Stomach (tissue), 8 donors: ENCODE measurements at regions not wholly inside any gene's neighbourhood (a gene's known extent, or its start where the extent isn't known, plus 50 kb on each side); places are given as distances from the start of the nearest gene placed in this dataset.

Source experiments
- DNase-seq, 2 donors: peaks; one replicate each; pipeline versions ENCODE4 v3.0.0 to v3.0.0-alpha.2; 2013 to 2019
- H3K27ac ChIP-seq, 5 donors: fragments of 200-600 bp in 4 of 5; sonication (generic) in 4 of 5; one replicate each; pipeline ENCODE4 v1.5.1; 2013 to 2019; ENCODE audit warnings: mild to moderate bottlenecking in 1 of 5, moderate library complexity in 1 of 5
- H3K27me3 ChIP-seq, 3 donors: fragments of 200-600 bp; sonication (generic); one replicate each; pipeline ENCODE4 v1.5.1; 2017 to 2019; ENCODE audit warnings: mixed run types in 1 of 3
- H3K36me3 ChIP-seq, 4 donors: fragments of 200-600 bp; sonication (generic); 1 replicate in 3 of 4; 2 replicates in 1 of 4; pipeline ENCODE4 v1.5.1; 2016 to 2019
- H3K4me1 ChIP-seq, 4 donors: fragments of 200-600 bp; sonication (generic); one replicate each; pipeline ENCODE4 v1.5.1; 2016 to 2019
- H3K4me3 ChIP-seq, 4 donors: fragments of 200-600 bp; sonication (generic) in 3 of 4; one replicate each; pipeline ENCODE4 v1.5.1; 2016 to 2019; ENCODE audit warnings: mild to moderate bottlenecking in 1 of 4
- H3K9me3 ChIP-seq, 4 donors: fragments of 200-600 bp; sonication (generic); one replicate each; pipeline ENCODE4 v1.5.1; 2016 to 2019
- CTCF ChIP-seq, 7 experiments: fragments of 450-650 bp in 4 of 7; fragments of 200-600 bp in 3 of 7; sonication (generic) in 3 of 7; IDR thresholded peaks; one replicate each; pipeline ENCODE4 v1.5.1; 2016 to 2019; ENCODE audit warnings: antibody characterized with exemption in 7 of 7, control low read depth in 2 of 7, mild to moderate bottlenecking in 1 of 7
- EP300 ChIP-seq: sonication (generic); formaldehyde crosslinking; IDR thresholded peaks from one replicate; pipeline ENCODE4 v1.6.1; 2017; ENCODE audit warnings: antibody characterized with exemption
- POLR2A ChIP-seq, 4 donors: fragments of 450-650 bp; IDR thresholded peaks; one replicate each; pipeline ENCODE4 v1.6.1; 2016; ENCODE audit warnings: antibody characterized with exemption in 4 of 4, control low read depth in 2 of 4, mild to moderate bottlenecking in 1 of 4, moderate library complexity in 1 of 4
- POLR2AphosphoS5 ChIP-seq, 3 donors: sonication (generic); formaldehyde crosslinking; IDR thresholded peaks; one replicate each; pipeline ENCODE4 v1.6.1; 2016; ENCODE audit warnings: antibody characterized with exemption in 3 of 3
- WGBS, 5 donors: extraction: QIAGEN DNeasy Blood & Tissue Kit in 3 of 5; methylation state at CpG; one replicate each; pipeline versions ENCODE4 v1.1.5 to v1.1.7; 2013 to 2018; 5-methylcytosine and 5-hydroxymethylcytosine counted together
- intact Hi-C: fragments of 100-400 bp; cut with DNase I; formaldehyde crosslinking; loops from one replicate; pipeline ENCODE4 v1.15.1; 2023; ENCODE audit warnings: low total_unique reads
- donor health status: healthy with polysubstance abuse.
- donor health status: Bipolar disorder and iron deficiency.
- donor health status: healthy.

DNA sequence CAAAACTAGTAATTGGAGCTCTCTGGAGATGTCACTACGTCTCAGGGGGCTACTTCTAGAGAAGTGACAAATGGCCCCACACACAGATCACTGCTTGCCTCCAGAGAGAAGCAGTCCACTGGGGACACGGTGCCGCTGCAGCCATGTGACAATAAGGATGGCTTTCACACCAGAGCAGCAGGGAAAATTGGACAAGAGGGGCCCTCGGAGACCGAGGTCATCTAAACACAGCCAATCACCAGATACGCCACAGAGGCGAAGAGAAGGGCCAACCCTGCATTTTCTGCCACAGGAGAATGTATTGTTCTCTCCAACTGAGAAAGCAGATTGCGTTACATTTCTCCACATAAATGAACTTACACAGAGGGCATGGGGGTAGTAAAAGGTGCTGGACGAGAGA, 51.2 kb upstream of the TIAM1 start:
- no peaks in the 10 kb centered on the region for H3K4me1 ChIP-seq

GRCh38 chr21:31394309-31394708, 50.2 kb upstream of the TIAM1 start:
- TF ChIP-seq EP300 (no peak), CTCF (IDR thresholded peaks at IDR 0.05) (no peak), POLR2AphosphoS5 (IDR thresholded peaks at IDR 0.05) (no peak), POLR2A (IDR thresholded peaks at IDR 0.05) (no peak)
- WGBS, 5 donors = 82 to 94% (median 87%) methylated on average over 5 of the region's 5 CpGs
- Histone ChIP-seq H3K36me3 (no peaks in the 10 kb centered on the region), H3K27me3 (no peaks in the 10 kb centered on the region), H3K9me3 (no peaks in the 10 kb centered on the region), H3K27ac (no peak overlapping the region), H3K4me1 (no peaks in the 10 kb centered on the region), H3K4me3 (no peak overlapping the region)
- intact Hi-C loops = no loop called here
- DNase-seq = no peak

More for the DNA sequence above, 51.2 kb upstream of the TIAM1 start:
- TF ChIP-seq EP300 (no peak), POLR2AphosphoS5 (IDR thresholded peaks at IDR 0.05) (no peak), CTCF (IDR thresholded peaks at IDR 0.05) (no peak), POLR2A (IDR thresholded peaks at IDR 0.05) (no peak)
- intact Hi-C loops = no loop called here
- H3K27me3 ChIP-seq = no peaks in the 10 kb centered on the region
- H3K4me3 ChIP-seq = no peak overlapping the region
- 66 to 83% (median 69%) methylated on average over 9 of the region's 9 CpGs for WGBS, 5 donors
- DNase-seq = no peak
- no peaks in the 10 kb centered on the region for H3K36me3 ChIP-seq
- no peak overlapping the region for H3K27ac ChIP-seq
- H3K9me3 ChIP-seq = no peaks in the 10 kb centered on the region
